ENCODE measurements at regions not wholly inside any gene's neighbourhood (a gene's known extent, or its start where the extent isn't known, plus 50 kb on each side); places are given as distances from the start of the nearest gene placed in this dataset.

- Histone ChIP-seq H3K9me3 (ENCODE audit: control extremely low read depth in 1 of 3, control insufficient read depth in 2 of 3, insufficient read depth in 1 of 3, low read length in 2 of 3) (peaks cover 0 to 14% (median 0%) of the 10 kb centered on the region in 3 donors), H3K79me2 (ENCODE audit: control insufficient read depth, insufficient read depth, low read length) (no peaks in the 10 kb centered on the region), H4K20me1 (ENCODE audit: control insufficient read depth, insufficient read depth, low read length, poor library complexity, severe bottlenecking) (no peaks in the 10 kb centered on the region), H3K4me1 (ENCODE audit: control insufficient read depth in 2 of 2, insufficient read depth in 2 of 2, low read length in 2 of 2) (no peaks in the 10 kb centered on the region), H3K36me3 (replicated peaks in 1 of 2; ENCODE audit: control extremely low read depth in 1 of 2, control insufficient read depth in 1 of 2, extremely low read depth in 1 of 2, insufficient read depth in 2 of 2, low read length in 1 of 2) (no peaks in the 10 kb centered on the region), H3K27me3 (replicated peaks in 1 of 4; ENCODE audit: control extremely low read depth in 1 of 4, control insufficient read depth in 3 of 4, insufficient read depth in 4 of 4, low read length in 3 of 4) (peaks cover 0 to 5% (median 1%) of the 10 kb centered on the region in 4 experiments), H3K9ac (ENCODE audit: low read length) (no peak overlapping the region), H3K4me2 (replicated peaks; ENCODE audit: low read depth, low read length, poor library complexity, severe bottlenecking) (no peak overlapping the region), H2AFZ (ENCODE audit: insufficient read depth, low read depth, low read length, poor library complexity, severe bottlenecking) (no peak overlapping the region), H3K27ac (ENCODE audit: low read length in 2 of 2) (no peak overlapping the region), H3K4me3 (ENCODE audit: control extremely low read depth in 1 of 5, extremely low read depth in 1 of 5, insufficient read depth in 1 of 5, low read depth in 2 of 5, low read length in 4 of 5) (no peak overlapping the region)
- DNase-seq (no peak), ATAC-seq (ENCODE audit: low read depth) (no peak)
- WGBS (ENCODE audit: insufficient coverage): 76% methylated on average over 8 of the region's 13 CpGs
- Mint-ChIP-seq H3K9me3 (ENCODE audit: insufficient read depth) (no peaks in the 10 kb centered on the region), H3K27me3 (peaks cover 19% of the 10 kb centered on the region), H3K4me3 (no peak overlapping the region), H3K27ac (no peak overlapping the region), H3K4me1 (no peaks in the 10 kb centered on the region)
- intact Hi-C loops (cut with micrococcal nuclease): no loop called here
- TF ChIP-seq CTCF (IDR thresholded peaks at IDR 0.05): no peak
- no peak for TF ChIP-seq EZH2 (IDR thresholded peaks at IDR 0.05; ENCODE audit: borderline replicate concordance, insufficient read depth, low read depth, low read length, poor library complexity, severe bottlenecking)
- ChIA-PET POLR2A (no interaction called here), CTCF (no interaction called here)
These were observed 113.2 kb upstream of the ALDH1A3 start for GRCh38 chr15:100766243-100767000.

- Mint-ChIP-seq H3K4me1 (no peaks in the 10 kb centered on the region), H3K9me3 (ENCODE audit: insufficient read depth) (no peaks in the 10 kb centered on the region), H3K27me3 (peaks cover 19% of the 10 kb centered on the region), H3K4me3 (no peak overlapping the region), H3K27ac (no peak overlapping the region)
- no peak for TF ChIP-seq EZH2 (IDR thresholded peaks at IDR 0.05; ENCODE audit: borderline replicate concordance, insufficient read depth, low read depth, low read length, poor library complexity, severe bottlenecking)
- DNase-seq: no peak
- Histone ChIP-seq H3K4me3 (ENCODE audit: control extremely low read depth in 1 of 5, extremely low read depth in 1 of 5, insufficient read depth in 1 of 5, low read depth in 2 of 5, low read length in 4 of 5) (no peak overlapping the region), H2AFZ (ENCODE audit: insufficient read depth, low read depth, low read length, poor library complexity, severe bottlenecking) (no peak overlapping the region), H3K36me3 (replicated peaks in 1 of 2; ENCODE audit: control extremely low read depth in 1 of 2, control insufficient read depth in 1 of 2, extremely low read depth in 1 of 2, insufficient read depth in 2 of 2, low read length in 1 of 2) (no peaks in the 10 kb centered on the region), H3K9ac (ENCODE audit: low read length) (no peak overlapping the region), H3K9me3 (ENCODE audit: control extremely low read depth in 1 of 3, control insufficient read depth in 2 of 3, insufficient read depth in 1 of 3, low read length in 2 of 3) (peaks cover 0 to 14% (median 0%) of the 10 kb centered on the region in 3 donors), H3K27me3 (replicated peaks in 1 of 4; ENCODE audit: control extremely low read depth in 1 of 4, control insufficient read depth in 3 of 4, insufficient read depth in 4 of 4, low read length in 3 of 4) (peaks cover 0 to 2% (median under 1%) of the 10 kb centered on the region in 4 experiments), H4K20me1 (ENCODE audit: control insufficient read depth, insufficient read depth, low read length, poor library complexity, severe bottlenecking) (no peaks in the 10 kb centered on the region), H3K4me1 (ENCODE audit: control insufficient read depth in 2 of 2, insufficient read depth in 2 of 2, low read length in 2 of 2) (no peaks in the 10 kb centered on the region), H3K4me2 (replicated peaks; ENCODE audit: low read depth, low read length, poor library complexity, severe bottlenecking) (no peak overlapping the region), H3K79me2 (ENCODE audit: control insufficient read depth, insufficient read depth, low read length) (no peaks in the 10 kb centered on the region), H3K27ac (ENCODE audit: low read length in 2 of 2) (no peak overlapping the region)
- ChIA-PET CTCF (no interaction called here), POLR2A (no interaction called here)
- intact Hi-C loops (cut with micrococcal nuclease): no loop called here
- 92% methylated on average over 10 of the region's 14 CpGs for WGBS (ENCODE audit: insufficient coverage)
- ATAC-seq (ENCODE audit: low read depth): no peak
These were observed 112.4 kb upstream of the ALDH1A3 start for GRCh38 chr15:100767001-100767825.
